HUES64 (cell line): ENCODE measurements at regions not wholly inside any gene's neighbourhood (a gene's known extent, or its start where the extent isn't known, plus 50 kb on each side); places are given as distances from the start of the nearest gene placed in this dataset.

Experiments
- H3K27ac ChIP-seq: 2 replicates; pipeline ENCODE4 v1.7.0; 2013; ENCODE audit warnings: low read depth, low read length, inconsistent platforms
- H3K27me3 ChIP-seq: 2 replicates; pipeline ENCODE4 v1.6.1; 2013; ENCODE audit warnings: mild to moderate bottlenecking, low read length; ENCODE audit not compliant: insufficient read depth
- H3K36me3 ChIP-seq: 2 replicates; pipeline ENCODE4 v1.6.1; 2013; ENCODE audit warnings: mild to moderate bottlenecking, low read length; ENCODE audit not compliant: insufficient read depth
- H3K4me1 ChIP-seq: 2 replicates; pipeline ENCODE4 v1.6.1; 2013; ENCODE audit warnings: mild to moderate bottlenecking, low read length, moderate library complexity; ENCODE audit not compliant: insufficient read depth
- H3K4me3 ChIP-seq: 2 replicates; pipeline ENCODE4 v1.5.1; 2013; ENCODE audit warnings: mild to moderate bottlenecking, low read length, moderate library complexity
- H3K9ac ChIP-seq: 2 replicates; pipeline ENCODE4 v1.6.1; 2013; ENCODE audit warnings: mild to moderate bottlenecking, low read depth, low read length
- H3K9me3 ChIP-seq: 2 replicates; pipeline ENCODE4 v1.6.1; 2013; ENCODE audit warnings: low read depth, low read length; ENCODE audit not compliant: insufficient read depth
- WGBS: fragments of 150-250, 120-280 bp; methylation state at CpG from one replicate; pipeline ENCODE4 v1.1.7; 2013; ENCODE audit warnings: missing lambda C conversion rate; 5-methylcytosine and 5-hydroxymethylcytosine counted together

DNA sequence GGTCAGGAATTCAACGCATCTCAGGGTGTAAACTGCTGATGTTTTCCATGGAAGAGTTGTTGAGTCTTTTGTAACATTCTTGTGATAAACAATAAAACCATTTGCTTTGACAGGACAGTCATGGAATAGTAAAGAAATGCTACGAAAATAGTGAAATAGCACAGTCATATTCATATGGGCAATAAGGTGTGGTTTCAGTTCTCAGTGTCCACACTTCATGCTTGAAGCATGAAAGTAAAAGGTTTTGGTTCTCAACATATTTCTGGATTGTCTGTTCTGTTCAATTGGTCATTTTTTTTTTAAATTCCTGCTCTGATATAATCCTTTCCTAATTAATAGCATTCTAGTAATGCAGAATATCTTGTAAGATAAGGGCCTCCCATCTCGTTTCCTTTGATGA, 467.6 kb upstream of the ZNF608 start:
- Histone ChIP-seq H3K27me3 (no peaks in the 10 kb centered on the region), H3K27ac (no peak overlapping the region), H3K4me3 (no peak overlapping the region), H3K9ac (no peak overlapping the region), H3K9me3 (no peaks in the 10 kb centered on the region), H3K4me1 (no peaks in the 10 kb centered on the region), H3K36me3 (no peaks in the 10 kb centered on the region)
- WGBS: 96% methylated on average over 3 of the region's 3 CpGs

DNA sequence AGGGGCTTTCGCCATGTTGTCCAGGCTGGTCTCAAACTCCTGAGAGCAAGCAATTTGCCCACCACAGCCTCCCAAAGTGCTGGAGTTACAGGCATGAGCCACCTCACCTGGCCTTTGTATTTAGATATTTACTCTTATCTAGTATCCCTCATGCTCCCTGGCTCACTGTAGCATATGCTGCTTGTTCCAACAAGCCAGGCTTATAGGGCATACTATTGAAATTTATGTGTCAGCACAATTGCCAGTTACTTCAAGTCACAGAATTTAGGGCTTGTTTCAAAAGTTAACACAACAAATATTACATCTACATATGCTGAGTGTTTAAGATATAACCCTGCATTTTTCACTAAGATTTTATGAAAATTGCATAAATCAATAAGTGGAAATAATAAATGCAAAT, 469.2 kb upstream of the ZNF608 start:
- Histone ChIP-seq H3K4me3 (no peak overlapping the region), H3K27ac (no peak overlapping the region), H3K27me3 (no peaks in the 10 kb centered on the region), H3K9ac (no peak overlapping the region), H3K9me3 (no peaks in the 10 kb centered on the region), H3K36me3 (no peaks in the 10 kb centered on the region), H3K4me1 (no peaks in the 10 kb centered on the region)
- WGBS: 83% methylated on average over 1 of the region's 1 CpG

DNA sequence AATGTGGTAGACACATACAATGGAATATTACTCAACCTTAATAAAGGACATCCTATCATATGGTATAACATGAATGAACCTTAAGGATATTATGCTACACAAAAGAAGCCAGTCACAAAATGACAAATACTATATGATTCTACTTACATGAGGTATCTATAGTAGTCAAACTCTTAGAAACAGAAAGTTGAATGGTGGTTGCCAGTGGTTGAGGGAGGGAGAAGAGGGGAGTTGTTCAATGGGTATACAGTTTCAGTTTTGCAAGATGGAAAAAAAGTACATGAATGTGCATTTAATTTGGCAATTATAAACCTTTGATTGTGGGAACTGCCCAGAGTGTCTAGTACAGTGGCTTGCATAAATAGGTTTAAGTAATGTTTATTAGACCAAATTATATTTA, 473.3 kb upstream of the ZNF608 start:
- Histone ChIP-seq H3K9me3 (no peaks in the 10 kb centered on the region), H3K27me3 (no peaks in the 10 kb centered on the region), H3K4me1 (no peaks in the 10 kb centered on the region), H3K9ac (no peak overlapping the region), H3K36me3 (no peaks in the 10 kb centered on the region), H3K4me3 (no peak overlapping the region), H3K27ac (no peak overlapping the region)

DNA sequence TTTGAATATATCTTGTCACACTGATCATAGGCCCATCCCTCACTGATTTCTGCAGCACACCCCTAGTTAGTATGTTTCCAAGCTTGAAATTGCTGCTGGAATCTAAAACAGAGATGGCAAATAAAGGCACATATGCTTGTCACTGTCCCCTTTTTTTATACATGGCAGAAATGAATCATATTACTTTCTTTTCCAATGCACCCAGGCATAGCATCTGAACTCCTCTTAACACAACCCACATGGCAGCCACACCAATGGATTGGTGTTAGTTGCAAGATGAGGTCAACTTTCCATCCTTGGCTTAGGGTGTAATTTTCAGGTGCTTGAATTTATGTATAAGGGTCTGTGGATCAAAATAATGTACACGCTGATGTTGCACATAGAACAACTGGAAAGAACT, 473.8 kb upstream of the ZNF608 start:
- no peaks in the 10 kb centered on the region for H3K27me3 ChIP-seq
- no peak overlapping the region for H3K4me3 ChIP-seq
- no peak overlapping the region for H3K9ac ChIP-seq
- no peak overlapping the region for H3K27ac ChIP-seq
- no peaks in the 10 kb centered on the region for H3K4me1 ChIP-seq
- H3K9me3 ChIP-seq: no peaks in the 10 kb centered on the region
- 91% methylated on average over 1 of the region's 1 CpG for WGBS
- no peaks in the 10 kb centered on the region for H3K36me3 ChIP-seq

DNA sequence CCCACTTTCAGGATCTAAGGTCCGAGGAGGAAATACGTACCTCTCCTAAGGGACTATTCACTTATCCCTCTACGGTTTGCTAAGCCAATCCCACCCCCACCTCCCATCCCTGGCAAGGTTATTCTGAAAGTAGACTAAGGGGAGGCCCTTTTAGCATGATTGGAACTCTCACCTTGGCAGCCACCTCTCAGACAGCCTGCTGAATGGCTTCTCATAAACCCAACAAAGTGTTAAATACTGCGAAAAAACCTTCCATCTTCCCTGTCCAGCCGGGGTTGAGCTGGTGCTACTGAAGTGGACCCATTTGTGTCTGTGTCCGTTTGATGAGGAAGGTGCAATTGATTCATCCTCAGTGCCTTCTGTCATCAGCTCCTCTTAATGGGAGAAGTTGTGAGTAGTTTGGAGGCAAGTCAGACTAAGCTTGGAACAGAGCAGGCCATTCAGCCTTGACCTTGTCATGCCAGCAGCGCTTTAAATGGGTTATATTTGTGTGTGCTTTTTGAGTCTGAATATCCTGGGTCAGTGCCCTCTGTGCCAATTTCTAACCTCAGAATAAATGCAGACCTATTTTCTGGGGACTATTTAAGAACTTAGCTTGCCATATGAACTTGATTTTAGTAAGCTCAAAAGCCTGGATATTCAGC, 476.3 kb upstream of the ZNF608 start:
- H3K9me3 ChIP-seq: no peaks in the 10 kb centered on the region
- H3K27me3 ChIP-seq: no peaks in the 10 kb centered on the region
- H3K27ac ChIP-seq: no peak overlapping the region
- H3K4me1 ChIP-seq: no peaks in the 10 kb centered on the region
- H3K9ac ChIP-seq: no peak overlapping the region
- no peak overlapping the region for H3K4me3 ChIP-seq
- 84% methylated on average over 7 of the region's 7 CpGs for WGBS
- no peaks in the 10 kb centered on the region for H3K36me3 ChIP-seq

DNA sequence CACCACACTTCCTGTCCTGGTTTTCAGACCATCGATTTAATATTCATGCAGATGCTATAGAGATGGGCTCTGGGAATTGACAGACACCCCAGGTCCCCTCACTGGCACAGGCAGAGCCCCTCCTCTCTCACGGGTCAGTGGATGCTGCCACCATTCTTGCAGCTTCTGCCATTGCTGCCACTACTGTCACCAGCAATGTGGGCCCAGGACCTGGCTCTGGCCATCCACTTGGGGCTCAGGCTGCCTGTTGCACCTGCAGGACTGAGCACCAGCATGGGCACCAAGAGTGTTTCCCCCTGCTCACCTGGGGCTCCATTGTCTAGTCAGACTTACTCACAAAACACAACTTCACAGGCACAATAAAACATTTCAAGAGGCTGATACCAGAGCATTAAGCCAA, 479.0 kb upstream of the ZNF608 start:
- no peaks in the 10 kb centered on the region for H3K27me3 ChIP-seq
- no peak overlapping the region for H3K4me3 ChIP-seq
- H3K4me1 ChIP-seq: no peaks in the 10 kb centered on the region
- no peak overlapping the region for H3K27ac ChIP-seq
- H3K9me3 ChIP-seq: no peaks in the 10 kb centered on the region
- H3K36me3 ChIP-seq: no peaks in the 10 kb centered on the region
- 43% methylated on average over 2 of the region's 2 CpGs for WGBS
- no peak overlapping the region for H3K9ac ChIP-seq

DNA sequence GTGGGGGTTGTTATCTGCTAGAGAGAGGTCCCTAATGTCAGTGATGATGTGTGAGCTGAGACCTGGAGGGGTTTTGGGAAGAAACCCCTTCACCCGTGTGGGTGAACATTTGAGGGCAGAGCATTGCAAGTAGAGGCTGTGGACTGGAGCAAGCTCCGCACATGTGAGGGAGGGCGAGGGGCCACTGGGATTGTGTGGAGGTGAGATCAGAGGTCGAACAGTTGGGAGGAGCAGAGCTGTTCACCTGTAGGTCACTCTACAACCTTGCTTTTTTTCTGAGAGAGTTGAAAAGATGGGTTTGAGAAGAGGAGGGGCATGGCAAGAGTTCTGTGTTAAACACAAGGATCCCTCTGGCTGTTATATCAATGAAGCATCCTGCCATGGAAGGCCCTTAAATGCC, 480.4 kb upstream of the ZNF608 start:
- no peak overlapping the region for H3K4me3 ChIP-seq
- H3K27ac ChIP-seq: no peak overlapping the region

DNA sequence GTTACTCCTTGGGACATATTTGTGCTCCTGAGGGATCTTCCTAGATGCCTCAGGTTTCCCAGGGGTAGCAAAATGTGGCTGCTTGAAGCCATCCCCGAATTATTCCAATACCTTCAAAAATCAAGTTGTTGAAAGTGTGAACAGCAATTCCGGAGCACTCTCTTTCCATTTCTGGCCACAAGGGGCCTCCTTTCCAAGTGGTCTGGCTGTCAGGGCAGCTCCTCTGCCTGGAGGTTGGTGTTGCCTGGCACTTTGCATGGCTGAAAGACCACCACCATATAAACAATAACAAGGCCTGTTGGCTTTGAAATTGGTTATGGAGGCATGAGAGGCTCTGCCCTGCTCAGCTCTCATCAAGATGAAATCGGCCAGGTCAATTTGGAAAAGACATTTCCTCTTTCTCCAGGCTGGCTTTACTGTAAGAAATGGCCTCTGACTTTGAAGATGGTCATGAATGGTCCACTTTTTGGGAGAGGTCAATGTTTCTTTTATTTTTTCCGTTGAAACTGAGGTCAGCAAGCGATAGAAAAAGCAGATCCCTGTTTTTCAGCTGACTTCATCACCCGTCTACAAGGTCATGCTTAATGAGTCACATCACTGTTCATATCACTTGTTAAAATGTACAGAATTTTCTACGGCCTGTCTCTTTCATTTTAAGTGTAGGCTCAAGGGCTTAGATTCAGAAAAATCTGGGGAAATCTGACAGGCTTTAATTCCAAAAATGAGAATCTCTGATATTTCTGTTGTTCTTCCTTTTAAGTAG, 481.1 kb upstream of the ZNF608 start:
- 91% methylated on average over 7 of the region's 7 CpGs for WGBS
- H3K27me3 ChIP-seq: no peaks in the 10 kb centered on the region
- H3K27ac ChIP-seq: no peak overlapping the region

More for the DNA sequence above, 480.4 kb upstream of the ZNF608 start:
- no peaks in the 10 kb centered on the region for H3K4me1 ChIP-seq
- no peaks in the 10 kb centered on the region for H3K36me3 ChIP-seq
- H3K9me3 ChIP-seq: no peaks in the 10 kb centered on the region
- 90% methylated on average over 4 of the region's 4 CpGs for WGBS
- no peak overlapping the region for H3K9ac ChIP-seq
- no peaks in the 10 kb centered on the region for H3K27me3 ChIP-seq

DNA sequence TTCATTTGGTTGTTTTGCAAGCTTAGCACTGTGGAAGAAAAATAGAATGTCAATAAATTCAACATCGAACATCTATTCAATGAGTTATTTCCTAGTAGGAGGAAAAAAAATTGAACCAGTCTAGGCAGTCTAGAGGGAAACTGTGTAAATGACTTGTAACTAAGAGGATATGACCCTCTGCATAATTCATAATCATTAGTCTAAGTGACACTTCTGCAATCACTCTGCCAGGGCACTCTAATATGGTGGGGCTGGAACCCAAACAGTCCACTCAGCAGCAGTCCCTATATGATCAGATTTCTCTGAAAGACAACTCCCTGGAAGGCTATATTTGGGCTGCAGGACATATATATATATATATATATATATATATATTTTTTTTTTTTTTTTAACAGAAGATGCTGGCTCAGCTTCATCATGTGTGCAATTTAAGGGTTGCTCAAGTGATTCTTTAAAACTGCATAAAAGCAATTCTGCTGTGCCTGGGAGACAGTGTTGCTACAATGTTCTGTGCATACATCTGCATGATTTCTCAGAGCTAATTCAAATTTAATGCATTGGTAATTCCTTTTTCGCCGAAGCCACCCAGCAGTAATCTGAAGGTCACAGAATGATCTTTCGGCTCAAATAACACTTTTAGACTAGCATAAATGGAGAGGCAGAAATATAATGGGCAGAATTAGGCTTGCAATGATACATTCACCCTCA, 482.1 kb upstream of the ZNF608 start:
- 64% methylated on average over 3 of the region's 4 CpGs for WGBS
- H3K27me3 ChIP-seq: no peaks in the 10 kb centered on the region
- H3K9me3 ChIP-seq: no peaks in the 10 kb centered on the region
- no peak overlapping the region for H3K27ac ChIP-seq
- no peak overlapping the region for H3K4me3 ChIP-seq
- no peaks in the 10 kb centered on the region for H3K36me3 ChIP-seq
- H3K9ac ChIP-seq: no peak overlapping the region
- H3K4me1 ChIP-seq: no peaks in the 10 kb centered on the region; the same call in 1 of the 2 replicates

More for the DNA sequence above, 481.1 kb upstream of the ZNF608 start:
- Histone ChIP-seq H3K9ac (no peak overlapping the region), H3K9me3 (no peaks in the 10 kb centered on the region), H3K36me3 (no peaks in the 10 kb centered on the region), H3K4me3 (no peak overlapping the region), H3K4me1 (no peaks in the 10 kb centered on the region)

DNA sequence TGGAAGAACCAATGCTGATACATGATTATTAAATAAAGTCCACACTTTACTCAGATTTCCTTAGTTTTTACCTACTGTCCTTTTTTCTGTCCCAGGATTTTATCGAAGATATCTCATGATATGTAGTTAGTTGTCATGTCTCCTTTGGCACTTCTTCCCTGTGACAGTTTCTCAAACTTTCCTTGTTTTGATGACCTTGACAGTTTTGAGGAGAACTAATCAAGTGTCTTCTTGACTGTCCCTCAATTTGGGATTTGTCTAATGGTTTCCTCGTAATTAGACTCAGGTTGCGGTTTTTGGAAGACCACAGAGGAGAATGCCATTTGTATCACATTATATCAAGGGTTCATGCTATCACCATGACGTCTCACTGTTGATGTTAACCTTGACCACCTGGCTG, 483.1 kb upstream of the ZNF608 start:
- Histone ChIP-seq H3K4me1 (peaks cover 10% of the 10 kb centered on the region; the same call in 1 of the 2 replicates), H3K27me3 (no peaks in the 10 kb centered on the region), H3K9me3 (no peaks in the 10 kb centered on the region), H3K9ac (no peak overlapping the region), H3K27ac (no peak overlapping the region), H3K4me3 (no peak overlapping the region), H3K36me3 (no peaks in the 10 kb centered on the region)
- WGBS: 97% methylated on average over 4 of the region's 4 CpGs

DNA sequence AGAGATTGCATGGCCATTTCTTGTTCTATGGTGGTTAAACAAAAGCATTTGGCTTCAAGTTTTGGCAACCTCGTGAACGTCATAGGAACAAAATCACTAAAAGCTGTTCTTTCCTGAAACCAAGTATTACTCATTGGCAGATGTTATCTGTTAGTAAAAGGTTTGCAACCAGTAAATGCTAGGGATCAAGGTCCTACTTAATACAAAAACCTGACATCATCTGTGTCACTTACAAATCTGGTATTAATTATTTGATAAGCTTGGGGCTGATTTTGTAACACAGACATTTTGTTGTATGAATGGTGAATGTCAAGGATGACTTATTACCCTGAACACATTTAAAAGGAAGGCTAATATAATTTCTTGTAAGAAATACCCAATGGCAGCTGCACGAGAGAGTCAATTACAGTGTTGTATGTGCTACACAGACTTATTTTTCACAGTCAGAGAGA, 486.4 kb upstream of the ZNF608 start:
- Histone ChIP-seq H3K4me3 (no peak overlapping the region), H3K27me3 (no peaks in the 10 kb centered on the region), H3K9ac (no peak overlapping the region), H3K4me1 (peaks cover 34% of the 10 kb centered on the region), H3K36me3 (no peaks in the 10 kb centered on the region), H3K9me3 (no peaks in the 10 kb centered on the region), H3K27ac (no peak overlapping the region)
- 94% methylated on average over 3 of the region's 3 CpGs for WGBS
